H1 (cell line): ENCODE measurements at regions not wholly inside any gene's neighbourhood (a gene's known extent, or its start where the extent isn't known, plus 50 kb on each side); places are given as distances from the start of the nearest gene placed in this dataset.
A peak's percentile ranks its signal among the peaks of the same experiment; 100 is the strongest.

ENCODE experiments used
- CTCF ChIA-PET: fragments of 300-600 bp; sonication (Branson Sonifier 250); formaldehyde crosslinking; loops from one replicate; lab custom pipeline; 2021; ENCODE audit not compliant: partially characterized antibody; lab: Charles Lee
- POLR2A ChIA-PET: fragments of 300-600 bp; sonication (Branson Sonifier 250); formaldehyde crosslinking; loops from one replicate; lab custom pipeline; 2021; ENCODE audit warnings: inconsistent platforms; ENCODE audit not compliant: partially characterized antibody; lab: Charles Lee
- DNase-seq, 2 experiments: peaks; one replicate each; pipeline versions ENCODE4 v3.0.0 to v3.0.0-alpha.2; 2010 to 2022; ENCODE audit warnings: low spot score in 2 of 2, low read depth in 1 of 2, mixed read lengths in 1 of 2
- FAIRE-seq: peaks from 2 replicates; lab custom pipeline; 2011; peaks lifted over from hg19 to GRCh38; lab: Jason Lieb, UNC
- H2AFZ ChIP-seq: 2 replicates; pipeline ENCODE4 v1.8.1; 2012; ENCODE audit warnings: low read length, inconsistent platforms
- H2AK5ac ChIP-seq: 2 replicates; pipeline ENCODE4 v1.6.1; 2013; ENCODE audit warnings: low read depth, low read length
- H2BK120ac ChIP-seq: replicated peaks from 2 replicates; pipeline ENCODE3; 2013; ENCODE audit warnings: low read depth, low read length, inconsistent platforms
- H2BK12ac ChIP-seq: 2 replicates; pipeline ENCODE4 v1.6.1; 2013; ENCODE audit warnings: low read depth, low read length
- H2BK15ac ChIP-seq: 2 replicates; pipeline ENCODE4 v1.6.1; 2013; ENCODE audit warnings: low read length
- H2BK20ac ChIP-seq: 2 replicates; pipeline ENCODE4 v1.6.1; 2013; ENCODE audit warnings: low read length
- H2BK5ac ChIP-seq: 2 replicates; pipeline ENCODE4 v1.6.1; 2013; ENCODE audit warnings: low read depth, low read length
- H3K14ac ChIP-seq: 2 replicates; pipeline ENCODE4 v1.6.1; 2013; ENCODE audit warnings: inconsistent platforms; ENCODE audit not compliant: insufficient read length
- H3K18ac ChIP-seq: 2 replicates; pipeline ENCODE4 v1.6.1; 2013; ENCODE audit warnings: low read length; ENCODE audit errors: extremely low read depth
- H3K23ac ChIP-seq: 2 replicates; pipeline ENCODE4 v1.6.1; 2013; ENCODE audit warnings: inconsistent platforms; ENCODE audit not compliant: insufficient read length
- H3K23me2 ChIP-seq: 2 replicates; pipeline ENCODE4 v1.6.1; 2013; ENCODE audit warnings: low read depth, low read length
- H3K27ac ChIP-seq: 2 replicates; pipeline ENCODE4 v1.6.1; 2011; ENCODE audit warnings: low read depth, low read length, inconsistent platforms
- H3K27me3 ChIP-seq, 4 experiments: replicated peaks in 1 of 4; 1 replicate in 1 of 4; 2 replicates in 3 of 4; pipeline versions ENCODE4 v1.6.1 to v1.8.1; 2011 to 2013; ENCODE audit warnings: low read length in 3 of 4, mild to moderate bottlenecking in 3 of 4, inconsistent platforms in 2 of 4, mixed read lengths in 2 of 4, moderate library complexity in 1 of 4; ENCODE audit not compliant: control insufficient read depth in 3 of 4, insufficient read depth in 3 of 4; ENCODE audit errors: extremely low read depth in 1 of 4
- H3K36me3 ChIP-seq, 4 experiments: 2 replicates each; pipeline versions ENCODE4 v1.6.1 to v1.8.1; 2011 to 2013; ENCODE audit warnings: mild to moderate bottlenecking in 4 of 4, low read length in 3 of 4, moderate library complexity in 2 of 4, control low read depth in 1 of 4, inconsistent platforms in 1 of 4; ENCODE audit not compliant: insufficient read depth in 4 of 4, control insufficient read depth in 2 of 4
- H3K4ac ChIP-seq: replicated peaks from 2 replicates; pipeline ENCODE3; 2013; ENCODE audit warnings: low read length, low read depth, mixed read lengths, inconsistent platforms; ENCODE audit not compliant: insufficient read length
- H3K4me1 ChIP-seq, 4 experiments: replicated peaks in 1 of 4; 1 replicate in 1 of 4; 2 replicates in 3 of 4; pipeline versions ENCODE4 v1.6.1 to v1.8.1; 2011 to 2013; ENCODE audit warnings: low read length in 3 of 4, inconsistent platforms in 2 of 4, mixed read lengths in 1 of 4; ENCODE audit not compliant: insufficient read depth in 4 of 4, control insufficient read depth in 3 of 4
- H3K4me2 ChIP-seq, 2 experiments: 2 replicates each; pipeline versions ENCODE4 v1.6.1 to v1.8.1; 2011 to 2013; ENCODE audit warnings: low read depth in 2 of 2, low read length in 2 of 2, control low read depth in 1 of 2, inconsistent platforms in 1 of 2, mild to moderate bottlenecking in 1 of 2; ENCODE audit not compliant: insufficient read depth in 1 of 2
- H3K4me3 ChIP-seq, 4 experiments: fragments of 200-600, 300-600 bp in 1 of 4; sonication (generic), shearing (Covaris generic), sonication (Bioruptor Twin) in 1 of 4; 2 replicates each; pipeline versions ENCODE4 v1.5.1 to v1.8.1; 2011 to 2016; ENCODE audit warnings: low read length in 4 of 4, low read depth in 3 of 4, control low read depth in 2 of 4, inconsistent platforms in 2 of 4, mild to moderate bottlenecking in 2 of 4, mixed read lengths in 1 of 4, moderate library complexity in 1 of 4; ENCODE audit not compliant: insufficient read depth in 2 of 4; ENCODE audit errors: extremely low read depth in 1 of 4
- H3K56ac ChIP-seq: replicated peaks from 2 replicates; pipeline ENCODE3; 2013; ENCODE audit warnings: low read depth, mild to moderate bottlenecking, mixed read lengths, low read length, inconsistent platforms; ENCODE audit not compliant: insufficient read length
- H3K79me1 ChIP-seq: 2 replicates; pipeline ENCODE4 v1.6.1; 2013; ENCODE audit warnings: low read depth, low read length, control low read depth
- H3K79me2 ChIP-seq, 2 experiments: 2 replicates each; pipeline versions ENCODE4 v1.6.1 to v1.8.1; 2012 to 2013; ENCODE audit warnings: low read length in 2 of 2, mild to moderate bottlenecking in 2 of 2, inconsistent platforms in 1 of 2; ENCODE audit not compliant: insufficient read depth in 2 of 2, control insufficient read depth in 1 of 2
- H3K9ac ChIP-seq, 4 experiments: replicated peaks in 1 of 4; 1 replicate in 1 of 4; 2 replicates in 3 of 4; pipeline versions ENCODE4 v1.6.1 to v1.8.1; 2011 to 2013; ENCODE audit warnings: low read depth in 3 of 4, low read length in 3 of 4, control low read depth in 2 of 4, mild to moderate bottlenecking in 2 of 4, moderate library complexity in 2 of 4, inconsistent platforms in 1 of 4; ENCODE audit errors: extremely low read depth in 1 of 4
- H3K9me3 ChIP-seq, 2 experiments: 2 replicates each; pipeline versions ENCODE4 v1.6.1 to v1.8.1; 2012 to 2013; ENCODE audit warnings: mild to moderate bottlenecking in 2 of 2, moderate library complexity in 2 of 2, control low read depth in 1 of 2, inconsistent platforms in 1 of 2, low read depth in 1 of 2, low read length in 1 of 2, mixed read lengths in 1 of 2; ENCODE audit not compliant: insufficient read depth in 2 of 2
- H4K20me1 ChIP-seq, 2 experiments: replicated peaks in 1 of 2; 2 replicates each; pipeline versions ENCODE3 to v1.8.1; 2011 to 2013; ENCODE audit warnings: inconsistent platforms in 2 of 2, low read length in 2 of 2, mild to moderate bottlenecking in 1 of 2; ENCODE audit not compliant: insufficient read depth in 2 of 2, control insufficient read depth in 1 of 2
- H4K5ac ChIP-seq: 2 replicates; pipeline ENCODE4 v1.6.1; 2013; ENCODE audit warnings: low read length, low read depth, mixed read lengths, inconsistent platforms; ENCODE audit not compliant: insufficient read length
- H4K8ac ChIP-seq: 2 replicates; pipeline ENCODE4 v1.8.0; 2013; ENCODE audit warnings: mild to moderate bottlenecking, moderate library complexity, low read length, inconsistent platforms; ENCODE audit not compliant: insufficient read depth; ENCODE audit errors: extremely low read depth
- H4K91ac ChIP-seq: replicated peaks from 2 replicates; pipeline ENCODE3; 2013; ENCODE audit warnings: low read length, mixed read lengths, inconsistent platforms; ENCODE audit not compliant: insufficient read length
- YY1 ChIP-seq: IDR thresholded peaks from 2 replicates; pipeline ENCODE4 v1.6.1; 2011; ENCODE audit warnings: low read depth, mild to moderate bottlenecking, low read length
- WGBS, 2 experiments: shearing (Covaris generic) in 1 of 2; methylation state at CpG; one replicate each; pipeline versions ENCODE4 v1.1.6 to v1.1.7; 2013 to 2015; ENCODE audit warnings: low lambda C conversion rate in 2 of 2, mixed read lengths in 2 of 2, inconsistent platforms in 1 of 2, low coverage in 1 of 2, missing lambda C conversion rate in 1 of 2; ENCODE audit not compliant: insufficient replicate concordance in 2 of 2, insufficient coverage in 1 of 2, insufficient read length in 1 of 2; ENCODE audit errors: extremely low coverage in 1 of 2, missing lambda C conversion rate in 1 of 2; 5-methylcytosine and 5-hydroxymethylcytosine counted together

GRCh38 chr18:43876286-43876685, 599.0 kb upstream of the SYT4 start:
- Histone ChIP-seq H4K91ac (no peak overlapping the region), H3K79me1 (no peaks in the 10 kb centered on the region), H2AFZ (0 out of 2 replicates have a peak overlapping the region, but pooled peaks have one; percentile 55), H3K27ac (no peak overlapping the region), H3K79me2 (no peaks in the 10 kb centered on the region), H3K36me3 (no peaks in the 10 kb centered on the region), H3K9me3 (no peaks in the 10 kb centered on the region), H4K8ac (no peak overlapping the region), H2BK5ac (no peak overlapping the region), H3K4ac (no peak overlapping the region), H3K4me1 (peaks cover 0 to 2% (median 0%) of the 10 kb centered on the region in 4 experiments; a peak in 1 of 7 replicates), H3K14ac (no peak overlapping the region), H2AK5ac (no peak overlapping the region), H3K4me3 (no peak overlapping the region), H3K18ac (no peak overlapping the region), H3K23ac (no peak overlapping the region), H2BK120ac (no peak overlapping the region), H3K9ac (no peak overlapping the region), H3K4me2 (no peak overlapping the region), H3K23me2 (no peaks in the 10 kb centered on the region), H2BK20ac (no peak overlapping the region), H2BK15ac (no peak overlapping the region), H3K27me3 (no peaks in the 10 kb centered on the region), H4K20me1 (no peaks in the 10 kb centered on the region), H3K56ac (no peak overlapping the region), H4K5ac (no peak overlapping the region), H2BK12ac (no peak overlapping the region)
- CTCF ChIA-PET: no interaction called here
- POLR2A ChIA-PET: no interaction called here
- FAIRE-seq: no peak
- DNase-seq: no peak
- 83% methylated on average over 4 of the region's 4 CpGs; no CpG with 5 or more reads in 1 of the 2 experiments for WGBS, 2 experiments
- no peak for TF ChIP-seq YY1
